ENCODE measurements at regions not wholly inside any gene's neighbourhood (a gene's known extent, or its start where the extent isn't known, plus 50 kb on each side); places are given as distances from the start of the nearest gene placed in this dataset.
"Not testable (repeated sequence)": the region's sequence is repeated elsewhere in the genome, so short reads cannot be mapped to it uniquely, and the experiment has no call there.

GRCh38 chr7:29657288-29657687 lies 93.7 kb downstream of the PRR15 start:
- Histone ChIP-seq H3K4me1 (ENCODE audit: low read length) (no peaks in the 10 kb centered on the region), H3K4me2 (ENCODE audit: low read depth, low read length, poor library complexity, severe bottlenecking) (no peak overlapping the region), H3K9ac (ENCODE audit: low read length) (no peak overlapping the region), H3K79me2 (ENCODE audit: low read length) (no peaks in the 10 kb centered on the region), H3K4me3 (ENCODE audit: low read length) (no peak overlapping the region), H3K27ac (ENCODE audit: low read length) (no peak overlapping the region), H2AFZ (ENCODE audit: low read length) (no peak overlapping the region), H3K27me3 (ENCODE audit: low read length) (no peaks in the 10 kb centered on the region), H4K20me1 (ENCODE audit: insufficient read depth, low read depth, low read length) (no peaks in the 10 kb centered on the region), H3K9me2 (replicated peaks; ENCODE audit: insufficient read depth, low read length) (no peaks in the 10 kb centered on the region), H3K9me3 (ENCODE audit: low read length) (no peaks in the 10 kb centered on the region), H3K36me3 (ENCODE audit: insufficient read depth, low read length) (no peaks in the 10 kb centered on the region)
- no peak for DNase-seq

DNA sequence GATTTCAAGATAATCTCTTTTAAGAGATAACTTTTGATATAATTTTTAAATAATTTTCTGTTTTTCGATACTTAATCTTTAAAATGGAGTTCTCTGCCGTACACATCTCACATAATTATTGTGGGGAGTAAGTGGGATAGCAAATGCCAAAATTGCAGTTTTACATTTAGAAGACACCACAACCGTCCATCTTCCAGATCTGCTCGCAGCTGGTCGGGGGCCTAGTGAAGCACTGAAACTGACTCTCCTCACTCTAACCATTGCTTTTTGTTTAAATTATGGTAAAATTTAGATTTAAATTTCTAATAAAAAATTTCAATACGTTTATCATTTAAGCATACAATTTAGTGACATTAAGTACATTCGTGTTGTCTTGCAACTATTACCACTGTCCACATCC lies 94.2 kb downstream of the PRR15 start:
- Histone ChIP-seq H3K4me2 (ENCODE audit: low read depth, low read length, poor library complexity, severe bottlenecking) (no peak overlapping the region), H3K27ac (ENCODE audit: low read length) (no peak overlapping the region), H3K9ac (ENCODE audit: low read length) (no peak overlapping the region), H3K36me3 (ENCODE audit: insufficient read depth, low read length) (no peaks in the 10 kb centered on the region), H2AFZ (ENCODE audit: low read length) (no peak overlapping the region), H3K79me2 (ENCODE audit: low read length) (no peaks in the 10 kb centered on the region), H4K20me1 (ENCODE audit: insufficient read depth, low read depth, low read length) (no peaks in the 10 kb centered on the region), H3K9me3 (ENCODE audit: low read length) (no peaks in the 10 kb centered on the region), H3K9me2 (replicated peaks; ENCODE audit: insufficient read depth, low read length) (no peaks in the 10 kb centered on the region), H3K4me1 (ENCODE audit: low read length) (no peaks in the 10 kb centered on the region), H3K4me3 (ENCODE audit: low read length) (no peak overlapping the region), H3K27me3 (ENCODE audit: low read length) (no peaks in the 10 kb centered on the region)
- DNase-seq, result no peak

DNA sequence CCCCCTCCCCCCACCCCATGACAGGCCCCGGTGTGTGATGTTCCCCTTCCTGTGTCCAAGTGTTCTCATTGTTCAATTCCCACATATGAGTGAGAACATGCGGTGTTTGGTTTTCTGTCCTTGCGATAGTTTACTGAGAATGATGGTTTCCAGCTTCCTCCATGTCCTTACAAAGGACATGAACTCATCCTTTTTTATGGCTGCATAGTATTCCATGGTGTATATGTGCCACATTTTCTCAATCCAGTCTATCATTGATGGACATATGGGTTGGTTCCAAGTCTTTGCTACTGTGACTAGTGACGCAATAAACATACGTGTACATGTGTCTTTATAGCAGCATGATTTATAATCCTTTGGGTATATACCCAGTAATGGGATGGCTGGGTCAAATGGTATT lies 95.6 kb downstream of the PRR15 start:
- H3K4me3 ChIP-seq (ENCODE audit: low read length); H3K27me3 ChIP-seq (ENCODE audit: low read length); H3K9ac ChIP-seq (ENCODE audit: low read length); H3K36me3 ChIP-seq (ENCODE audit: insufficient read depth, low read length); H3K27ac ChIP-seq (ENCODE audit: low read length); H3K4me1 ChIP-seq (ENCODE audit: low read length); H3K4me2 ChIP-seq (ENCODE audit: low read depth, low read length, poor library complexity, severe bottlenecking); H4K20me1 ChIP-seq (ENCODE audit: insufficient read depth, low read depth, low read length); DNase-seq; H3K9me3 ChIP-seq (ENCODE audit: low read length); H3K79me2 ChIP-seq (ENCODE audit: low read length); H3K9me2 ChIP-seq (replicated peaks; ENCODE audit: insufficient read depth, low read length); H2AFZ ChIP-seq (ENCODE audit: low read length): not testable (repeated sequence)

DNA sequence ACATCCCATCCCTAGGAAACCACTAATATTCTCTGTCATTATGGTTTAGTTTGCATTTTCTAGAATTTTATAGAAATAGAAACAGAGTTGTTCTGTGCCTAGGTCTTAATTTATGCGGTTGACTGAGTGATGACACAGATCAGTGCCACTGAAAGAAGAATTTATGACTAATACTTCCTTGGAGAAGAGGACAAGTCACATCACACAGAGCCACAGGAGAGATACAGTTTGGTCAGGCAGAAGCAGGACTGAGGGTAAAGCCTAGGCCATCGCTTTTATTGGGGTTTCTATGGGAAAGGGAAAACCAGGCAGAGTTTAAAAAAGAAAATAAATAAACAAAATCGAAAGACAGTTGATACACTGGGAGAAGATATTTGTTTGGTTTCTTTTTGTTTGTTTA lies 99.3 kb downstream of the PRR15 start:
- not testable (repeated sequence) for H3K4me2 ChIP-seq (ENCODE audit: low read depth, low read length, poor library complexity, severe bottlenecking); H3K27ac ChIP-seq (ENCODE audit: low read length); H3K36me3 ChIP-seq (ENCODE audit: insufficient read depth, low read length); H3K27me3 ChIP-seq (ENCODE audit: low read length); H3K9me3 ChIP-seq (ENCODE audit: low read length); H3K9me2 ChIP-seq (replicated peaks; ENCODE audit: insufficient read depth, low read length); H4K20me1 ChIP-seq (ENCODE audit: insufficient read depth, low read depth, low read length); H3K4me3 ChIP-seq (ENCODE audit: low read length); H2AFZ ChIP-seq (ENCODE audit: low read length); H3K9ac ChIP-seq (ENCODE audit: low read length); H3K79me2 ChIP-seq (ENCODE audit: low read length); H3K4me1 ChIP-seq (ENCODE audit: low read length); DNase-seq

GRCh38 chr7:29664999-29665398 lies 101.4 kb downstream of the PRR15 start:
- H3K4me2 ChIP-seq (ENCODE audit: low read depth, low read length, poor library complexity, severe bottlenecking); H3K9ac ChIP-seq (ENCODE audit: low read length); H3K4me1 ChIP-seq (ENCODE audit: low read length); DNase-seq; H2AFZ ChIP-seq (ENCODE audit: low read length); H3K36me3 ChIP-seq (ENCODE audit: insufficient read depth, low read length); H3K27me3 ChIP-seq (ENCODE audit: low read length); H3K4me3 ChIP-seq (ENCODE audit: low read length); H3K79me2 ChIP-seq (ENCODE audit: low read length); H3K27ac ChIP-seq (ENCODE audit: low read length); H4K20me1 ChIP-seq (ENCODE audit: insufficient read depth, low read depth, low read length); H3K9me3 ChIP-seq (ENCODE audit: low read length); H3K9me2 ChIP-seq (replicated peaks; ENCODE audit: insufficient read depth, low read length): not testable (repeated sequence)

DNA sequence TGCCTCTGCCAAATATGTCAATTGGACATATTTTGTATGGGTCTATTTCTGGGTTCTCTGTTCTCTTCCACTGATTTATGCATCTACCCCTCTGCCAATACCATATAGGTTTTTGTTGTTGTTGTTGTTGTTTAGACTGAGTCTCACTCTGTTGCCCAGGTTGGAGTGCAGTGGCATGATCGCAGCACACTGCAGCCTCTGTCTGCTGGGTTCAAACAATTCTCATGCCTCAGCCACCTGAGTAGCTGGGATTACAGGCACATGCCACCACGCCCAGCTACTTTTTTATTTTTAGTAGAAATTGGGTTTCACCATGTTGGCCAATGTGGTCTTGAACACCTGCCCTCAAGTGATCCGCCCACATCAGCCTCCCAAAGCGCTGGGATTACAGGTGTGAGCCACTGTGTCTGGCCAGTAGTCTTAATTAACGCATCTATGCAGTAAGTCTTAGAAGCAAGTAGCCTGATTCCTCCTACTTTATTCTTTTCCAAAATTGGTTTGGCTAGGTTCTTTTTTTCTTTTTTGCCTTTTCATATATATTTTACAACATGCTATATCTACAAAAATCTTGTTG lies 103.5 kb downstream of the PRR15 start:
- not testable (repeated sequence) for H3K4me1 ChIP-seq (ENCODE audit: low read length); H4K20me1 ChIP-seq (ENCODE audit: insufficient read depth, low read depth, low read length); H3K4me2 ChIP-seq (ENCODE audit: low read depth, low read length, poor library complexity, severe bottlenecking); H3K27me3 ChIP-seq (ENCODE audit: low read length); H3K9me2 ChIP-seq (replicated peaks; ENCODE audit: insufficient read depth, low read length); DNase-seq; H3K27ac ChIP-seq (ENCODE audit: low read length); H3K9me3 ChIP-seq (ENCODE audit: low read length); H3K9ac ChIP-seq (ENCODE audit: low read length); H3K36me3 ChIP-seq (ENCODE audit: insufficient read depth, low read length); H3K79me2 ChIP-seq (ENCODE audit: low read length); H2AFZ ChIP-seq (ENCODE audit: low read length); H3K4me3 ChIP-seq (ENCODE audit: low read length)

DNA sequence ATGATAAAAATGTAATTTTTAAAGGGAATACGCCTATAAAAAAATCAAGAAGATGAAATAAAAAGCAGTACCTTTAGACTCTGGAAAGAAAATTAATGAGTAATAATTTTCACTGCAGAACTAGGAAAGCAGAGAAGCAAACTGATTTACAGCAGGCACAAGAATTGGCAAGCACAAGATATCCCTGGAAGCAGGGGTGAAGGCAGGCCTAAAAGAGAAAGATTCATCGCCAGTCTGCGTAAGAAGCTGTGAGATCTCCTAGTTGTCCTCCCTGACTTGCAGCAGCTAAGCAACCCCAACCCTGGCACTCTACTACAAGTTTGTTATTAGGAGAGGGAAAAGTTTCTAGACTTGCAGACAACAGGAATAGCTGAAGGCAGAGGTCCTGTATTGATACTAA lies 107.7 kb downstream of the PRR15 start:
- not testable (repeated sequence) for H3K4me3 ChIP-seq (ENCODE audit: low read length); DNase-seq; H2AFZ ChIP-seq (ENCODE audit: low read length); H3K27me3 ChIP-seq (ENCODE audit: low read length); H3K9ac ChIP-seq (ENCODE audit: low read length); H3K9me2 ChIP-seq (replicated peaks; ENCODE audit: insufficient read depth, low read length); H4K20me1 ChIP-seq (ENCODE audit: insufficient read depth, low read depth, low read length); H3K9me3 ChIP-seq (ENCODE audit: low read length); H3K4me1 ChIP-seq (ENCODE audit: low read length); H3K36me3 ChIP-seq (ENCODE audit: insufficient read depth, low read length); H3K79me2 ChIP-seq (ENCODE audit: low read length); H3K4me2 ChIP-seq (ENCODE audit: low read depth, low read length, poor library complexity, severe bottlenecking); H3K27ac ChIP-seq (ENCODE audit: low read length)

- H3K79me2 ChIP-seq (ENCODE audit: low read length); H2AFZ ChIP-seq (ENCODE audit: low read length); H3K9ac ChIP-seq (ENCODE audit: low read length); H3K27me3 ChIP-seq (ENCODE audit: low read length); H3K4me3 ChIP-seq (ENCODE audit: low read length); H3K9me3 ChIP-seq (ENCODE audit: low read length); H3K4me1 ChIP-seq (ENCODE audit: low read length); H4K20me1 ChIP-seq (ENCODE audit: insufficient read depth, low read depth, low read length); H3K36me3 ChIP-seq (ENCODE audit: insufficient read depth, low read length); H3K4me2 ChIP-seq (ENCODE audit: low read depth, low read length, poor library complexity, severe bottlenecking); H3K27ac ChIP-seq (ENCODE audit: low read length); H3K9me2 ChIP-seq (replicated peaks; ENCODE audit: insufficient read depth, low read length); DNase-seq: not testable (repeated sequence)
Measured at GRCh38 chr7:29673635-29674034, 110.0 kb downstream of the PRR15 start.

DNA sequence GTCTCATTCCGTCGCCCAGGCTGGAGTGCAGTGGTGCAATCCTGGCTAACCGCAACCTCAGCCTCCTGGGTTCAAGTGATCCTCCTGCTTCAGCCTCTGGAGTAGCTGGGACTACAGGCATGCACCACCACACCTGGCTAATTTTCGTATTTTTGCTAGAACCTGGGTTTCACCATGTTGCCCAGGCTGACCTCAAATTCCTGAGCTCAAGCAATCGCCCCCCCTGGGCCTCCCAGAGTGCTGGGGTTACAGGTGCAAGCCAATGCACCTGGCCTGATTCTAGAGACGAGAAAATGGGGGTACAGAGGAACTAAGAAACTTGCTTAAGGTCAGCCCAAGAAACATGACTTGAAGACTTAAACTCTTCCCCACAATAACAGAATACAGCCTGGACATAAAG lies 111.0 kb downstream of the PRR15 start:
- H2AFZ ChIP-seq (ENCODE audit: low read length); H3K9me2 ChIP-seq (replicated peaks; ENCODE audit: insufficient read depth, low read length); H3K27ac ChIP-seq (ENCODE audit: low read length); H3K9me3 ChIP-seq (ENCODE audit: low read length); H3K4me3 ChIP-seq (ENCODE audit: low read length); H3K4me1 ChIP-seq (ENCODE audit: low read length); H4K20me1 ChIP-seq (ENCODE audit: insufficient read depth, low read depth, low read length); H3K27me3 ChIP-seq (ENCODE audit: low read length); H3K79me2 ChIP-seq (ENCODE audit: low read length); DNase-seq; H3K9ac ChIP-seq (ENCODE audit: low read length); H3K36me3 ChIP-seq (ENCODE audit: insufficient read depth, low read length); H3K4me2 ChIP-seq (ENCODE audit: low read depth, low read length, poor library complexity, severe bottlenecking): not testable (repeated sequence)

Measured in Karpas-422 (cell line).